ENCODE measurements at regions not wholly inside any gene's neighbourhood (a gene's known extent, or its start where the extent isn't known, plus 50 kb on each side); places are given as distances from the start of the nearest gene placed in this dataset.
"Not testable (repeated sequence)": the region's sequence is repeated elsewhere in the genome, so short reads cannot be mapped to it uniquely, and the experiment has no call there.

DNA sequence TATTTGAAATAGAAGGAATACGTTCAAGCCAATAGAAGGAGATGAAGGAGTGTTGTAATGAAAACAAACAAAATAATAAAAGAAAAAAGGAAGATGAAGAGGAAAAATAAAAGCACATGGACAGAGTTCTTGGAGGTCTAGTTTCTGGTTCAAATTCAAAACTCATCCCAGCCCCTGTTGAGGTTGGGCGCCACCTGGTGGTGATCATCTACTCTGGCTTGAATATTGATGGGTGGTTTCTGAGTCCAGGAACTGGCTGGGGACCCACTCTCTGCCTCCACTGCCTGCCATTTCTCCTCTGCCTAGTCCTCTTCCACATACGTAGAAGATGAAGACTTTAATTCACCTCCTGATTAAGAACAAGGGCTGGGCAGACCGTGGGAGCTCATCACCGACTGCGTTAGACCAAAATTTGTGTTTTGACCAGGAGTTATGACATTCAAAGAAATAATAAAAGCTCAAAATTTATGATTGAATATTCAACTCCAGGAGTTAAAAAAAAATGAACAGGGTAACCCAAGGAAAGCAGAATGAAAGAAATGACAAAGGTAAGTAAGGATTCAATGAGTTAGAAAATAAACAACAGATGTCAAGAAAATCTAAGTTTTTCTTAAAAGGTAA, 99.0 kb upstream of the SLC1A3 start:
- Histone ChIP-seq H3K27me3 (no peaks in the 10 kb centered on the region), H3K27ac (no peak overlapping the region), H3K36me3 (no peaks in the 10 kb centered on the region), H3K4me3 (no peak overlapping the region), H3K9me3 (no peaks in the 10 kb centered on the region), H3K4me1 (peaks cover 0 to 3% of the 10 kb centered on the region in 2 donors)
- no peak for TF ChIP-seq POLR2A (IDR thresholded peaks at IDR 0.05)
- TF ChIP-seq, protein P1, sequence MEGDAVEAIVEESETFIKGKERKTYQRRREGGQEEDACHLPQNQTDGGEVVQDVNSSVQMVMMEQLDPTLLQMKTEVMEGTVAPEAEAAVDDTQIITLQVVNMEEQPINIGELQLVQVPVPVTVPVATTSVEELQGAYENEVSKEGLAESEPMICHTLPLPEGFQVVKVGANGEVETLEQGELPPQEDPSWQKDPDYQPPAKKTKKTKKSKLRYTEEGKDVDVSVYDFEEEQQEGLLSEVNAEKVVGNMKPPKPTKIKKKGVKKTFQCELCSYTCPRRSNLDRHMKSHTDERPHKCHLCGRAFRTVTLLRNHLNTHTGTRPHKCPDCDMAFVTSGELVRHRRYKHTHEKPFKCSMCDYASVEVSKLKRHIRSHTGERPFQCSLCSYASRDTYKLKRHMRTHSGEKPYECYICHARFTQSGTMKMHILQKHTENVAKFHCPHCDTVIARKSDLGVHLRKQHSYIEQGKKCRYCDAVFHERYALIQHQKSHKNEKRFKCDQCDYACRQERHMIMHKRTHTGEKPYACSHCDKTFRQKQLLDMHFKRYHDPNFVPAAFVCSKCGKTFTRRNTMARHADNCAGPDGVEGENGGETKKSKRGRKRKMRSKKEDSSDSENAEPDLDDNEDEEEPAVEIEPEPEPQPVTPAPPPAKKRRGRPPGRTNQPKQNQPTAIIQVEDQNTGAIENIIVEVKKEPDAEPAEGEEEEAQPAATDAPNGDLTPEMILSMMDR (IDR thresholded peaks at IDR 0.05), result peak; percentile 48 to 80 (median 61)
- peak; percentile 56 to 80 for DNase-seq (ENCODE audit: low spot score in 2 of 2)
- intact Hi-C loops (cut with DNase I; ENCODE audit: low total_unique reads), result no loop called here

- intact Hi-C loops (cut with DNase I; ENCODE audit: low total_unique reads); DNase-seq (ENCODE audit: low spot score in 2 of 2); H3K4me1 ChIP-seq; H3K36me3 ChIP-seq; H3K27me3 ChIP-seq; H3K4me3 ChIP-seq; H3K27ac ChIP-seq; H3K9me3 ChIP-seq: not testable (repeated sequence)
These were observed 98.1 kb upstream of the SLC1A3 start for GRCh38 chr5:36508331-36508730.

DNA sequence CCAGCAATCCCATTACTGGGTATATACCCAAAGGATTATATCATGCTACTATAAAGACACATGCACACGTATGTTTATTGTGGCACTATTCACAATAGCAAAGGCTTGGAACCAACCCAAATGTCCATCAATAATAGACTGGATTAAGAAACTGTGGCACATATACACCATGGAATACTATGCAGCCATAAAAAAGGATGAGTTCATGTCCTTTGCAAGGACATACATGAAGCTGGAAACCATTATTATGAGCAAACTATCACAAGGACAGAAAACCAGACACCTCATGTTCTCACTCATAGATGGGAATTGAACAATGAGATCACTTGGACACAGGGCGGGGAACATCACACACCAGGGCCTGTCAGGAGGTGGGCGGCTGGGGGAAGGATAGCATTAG, 92.8 kb upstream of the SLC1A3 start:
- H3K27ac ChIP-seq; H3K4me3 ChIP-seq; DNase-seq (ENCODE audit: low spot score in 2 of 2); intact Hi-C loops (cut with DNase I; ENCODE audit: low total_unique reads); H3K4me1 ChIP-seq; H3K36me3 ChIP-seq; H3K9me3 ChIP-seq; H3K27me3 ChIP-seq: not testable (repeated sequence)

- Histone ChIP-seq H3K4me1 (peaks cover 0 to 8% of the 10 kb centered on the region in 2 donors), H3K9me3 (no peaks in the 10 kb centered on the region), H3K4me3 (no peak overlapping the region), H3K27ac (no peak overlapping the region), H3K27me3 (no peaks in the 10 kb centered on the region), H3K36me3 (no peaks in the 10 kb centered on the region)
- TF ChIP-seq, protein P1 (IDR thresholded peaks at IDR 0.05), result no peak
- no peak for TF ChIP-seq POLR2AphosphoS5 (IDR thresholded peaks at IDR 0.05)
- no peak for TF ChIP-seq POLR2A (IDR thresholded peaks at IDR 0.05)
- no peak for DNase-seq (ENCODE audit: low spot score in 2 of 2)
- intact Hi-C loops (cut with DNase I; ENCODE audit: low total_unique reads), result no loop called here
These were observed 86.5 kb upstream of the SLC1A3 start for GRCh38 chr5:36519881-36520280.

DNA sequence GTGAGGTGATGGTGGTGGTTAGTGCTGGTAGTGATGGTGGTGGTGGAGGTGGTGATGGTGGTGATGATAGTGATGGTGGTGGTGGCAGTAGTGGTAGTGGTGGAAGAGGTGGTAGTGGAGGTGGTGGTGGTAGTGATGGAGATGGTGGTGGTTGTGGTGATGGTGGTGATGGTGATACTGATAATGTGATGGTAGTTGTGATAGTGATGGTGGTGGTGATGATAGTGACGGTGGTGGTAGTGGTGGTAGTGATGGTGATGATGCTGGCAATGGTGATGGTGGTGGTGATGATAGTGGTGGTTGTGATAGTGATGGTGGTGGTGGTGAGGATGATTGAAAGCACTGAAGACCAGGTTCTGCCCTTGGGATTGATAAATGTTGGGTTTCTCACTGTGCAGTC, 85.2 kb upstream of the SLC1A3 start:
- Histone ChIP-seq H3K4me3 (no peak overlapping the region), H3K4me1 (peaks cover 0 to 8% of the 10 kb centered on the region in 2 donors), H3K36me3 (no peaks in the 10 kb centered on the region), H3K9me3 (no peaks in the 10 kb centered on the region), H3K27ac (no peak overlapping the region), H3K27me3 (no peaks in the 10 kb centered on the region)
- DNase-seq (ENCODE audit: low spot score in 2 of 2), result no peak
- no peak for TF ChIP-seq POLR2AphosphoS5 (IDR thresholded peaks at IDR 0.05)
- TF ChIP-seq, protein P1 (IDR thresholded peaks at IDR 0.05), result no peak
- TF ChIP-seq POLR2A (IDR thresholded peaks at IDR 0.05), result no peak
- intact Hi-C loops (cut with DNase I; ENCODE audit: low total_unique reads), result no loop called here

GRCh38 chr5:36521838-36522745, 84.3 kb upstream of the SLC1A3 start:
- peak overlapping the region in 1 of 2 donors; percentile 12 for H3K27ac ChIP-seq

More at GRCh38 chr5:36521838-36522745, 84.3 kb upstream of the SLC1A3 start:
- no peak overlapping the region for H3K4me3 ChIP-seq
- no peaks in the 10 kb centered on the region for H3K9me3 ChIP-seq
- H3K27me3 ChIP-seq, result no peaks in the 10 kb centered on the region
- intact Hi-C loops (cut with DNase I; ENCODE audit: low total_unique reads), result no loop called here
- TF ChIP-seq POLR2A (IDR thresholded peaks at IDR 0.05) (no peak), POLR2AphosphoS5 (IDR thresholded peaks at IDR 0.05) (no peak)
- TF ChIP-seq, protein P1 (IDR thresholded peaks at IDR 0.05), result no peak
- DNase-seq (ENCODE audit: low spot score in 2 of 2), result no peak
- peaks cover 0 to 8% of the 10 kb centered on the region in 2 donors for H3K4me1 ChIP-seq
- H3K36me3 ChIP-seq, result no peaks in the 10 kb centered on the region
